Adrenal gland (tissue), 9 donors: ENCODE measurements at regions not wholly inside any gene's neighbourhood (a gene's known extent, or its start where the extent isn't known, plus 50 kb on each side); places are given as distances from the start of the nearest gene placed in this dataset.

Experiments used
- DNase-seq, 7 donors: peaks; one replicate each; pipeline ENCODE4 v3.0.0-alpha.2; 2019 to 2020
- H3K27ac ChIP-seq, 5 donors: fragments of 200-600 bp; sonication (generic) in 4 of 5; 1 replicate in 3 of 5; 2 replicates in 2 of 5; pipeline versions ENCODE4 v1.5.1 to v1.8.0; 2016 to 2020; ENCODE audit warnings: mild to moderate bottlenecking in 1 of 5
- H3K27me3 ChIP-seq: fragments of 200-600 bp; 2 replicates; pipeline ENCODE4 v1.8.0; 2021
- H3K36me3 ChIP-seq, 2 donors: fragments of 200-600 bp; replicated peaks in 1 of 2; 1 replicate in 1 of 2; 2 replicates in 1 of 2; pipeline versions ENCODE4 v1.5.1 to v1.8.0; 2018 to 2022
- H3K4me1 ChIP-seq, 2 donors: fragments of 200-600 bp; replicated peaks in 1 of 2; 1 replicate in 1 of 2; 2 replicates in 1 of 2; pipeline versions ENCODE4 v1.5.1 to v1.8.0; 2018 to 2021
- H3K4me3 ChIP-seq, 4 donors: fragments of 200-600 bp; sonication (generic) in 3 of 4; one replicate each; pipeline ENCODE4 v1.5.1; 2016 to 2018
- H3K9me3 ChIP-seq, 3 donors: fragments of 200-600 bp; sonication (generic) in 1 of 3; replicated peaks in 1 of 3; 1 replicate in 2 of 3; 2 replicates in 1 of 3; pipeline versions ENCODE4 v1.5.1 to v1.8.0; 2016 to 2021
- POLR2A ChIP-seq, 2 donors: fragments of 450-650 bp; IDR thresholded peaks; one replicate each; pipeline ENCODE4 v1.6.1; 2017; ENCODE audit warnings: antibody characterized with exemption in 2 of 2, mild to moderate bottlenecking in 2 of 2, moderate library complexity in 1 of 2
- WGBS, 4 donors: extraction: QIAGEN DNeasy Blood & Tissue Kit in 2 of 4; methylation state at CpG; one replicate each; pipeline versions ENCODE4 v1.1.5 to v1.1.7; 2013 to 2017; 5-methylcytosine and 5-hydroxymethylcytosine counted together
- intact Hi-C, 2 donors: fragments of 100-400 bp; cut with DNase I; formaldehyde crosslinking; loops; one replicate each; pipeline versions ENCODE4 v1.14.1 to v1.15.0; 2022 to 2023
- TF ChIP-seq, protein P1 (sequence below), 6 experiments: fragments of 450-650 bp in 4 of 6; fragments of 200-600 bp in 2 of 6; sonication (generic) in 1 of 6; IDR thresholded peaks; 1 replicate in 5 of 6; 2 replicates in 1 of 6; pipeline versions ENCODE4 v1.5.1 to v1.8.0; 2016 to 2021; ENCODE audit warnings: antibody characterized with exemption in 6 of 6, mild to moderate bottlenecking in 2 of 6, moderate library complexity in 1 of 6
- donor health status: healthy with polysubstance abuse.
- donor health status: Bipolar disorder and iron deficiency.
- donor health status: DM: yes; HTN: yes; CAD: no.
- donor health status: DM: no; HTN: no; CAD: no.
- donor health status: DM: no; HTN: no; CAD: no.

DNA sequence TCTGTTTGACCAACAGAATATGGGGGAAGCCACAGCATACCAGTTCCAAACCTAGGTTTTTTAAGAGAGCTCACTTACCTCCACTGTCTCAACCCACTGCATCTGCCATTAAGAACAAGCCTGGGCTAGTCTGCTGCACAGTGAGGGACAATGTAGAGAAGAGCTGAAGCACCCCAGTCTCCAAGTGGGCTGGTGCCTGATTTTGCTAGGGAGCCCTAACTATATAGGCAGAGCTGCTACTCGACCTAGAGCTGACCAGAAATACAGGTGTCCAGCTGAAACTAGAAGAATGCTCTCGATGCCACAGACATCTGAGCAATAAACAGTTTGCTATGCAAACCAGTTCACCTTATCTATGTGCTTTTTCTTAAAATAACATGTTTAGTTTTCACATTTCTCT is 106.9 kb upstream of the BET1 start:
- Histone ChIP-seq H3K27ac (no peak overlapping the region), H3K27me3 (no peaks in the 10 kb centered on the region), H3K36me3 (no peaks in the 10 kb centered on the region), H3K9me3 (no peaks in the 10 kb centered on the region), H3K4me3 (no peak overlapping the region), H3K4me1 (no peaks in the 10 kb centered on the region)
- intact Hi-C loops, result no loop called here
- TF ChIP-seq POLR2A (IDR thresholded peaks at IDR 0.05), result no peak
- TF ChIP-seq, protein P1, sequence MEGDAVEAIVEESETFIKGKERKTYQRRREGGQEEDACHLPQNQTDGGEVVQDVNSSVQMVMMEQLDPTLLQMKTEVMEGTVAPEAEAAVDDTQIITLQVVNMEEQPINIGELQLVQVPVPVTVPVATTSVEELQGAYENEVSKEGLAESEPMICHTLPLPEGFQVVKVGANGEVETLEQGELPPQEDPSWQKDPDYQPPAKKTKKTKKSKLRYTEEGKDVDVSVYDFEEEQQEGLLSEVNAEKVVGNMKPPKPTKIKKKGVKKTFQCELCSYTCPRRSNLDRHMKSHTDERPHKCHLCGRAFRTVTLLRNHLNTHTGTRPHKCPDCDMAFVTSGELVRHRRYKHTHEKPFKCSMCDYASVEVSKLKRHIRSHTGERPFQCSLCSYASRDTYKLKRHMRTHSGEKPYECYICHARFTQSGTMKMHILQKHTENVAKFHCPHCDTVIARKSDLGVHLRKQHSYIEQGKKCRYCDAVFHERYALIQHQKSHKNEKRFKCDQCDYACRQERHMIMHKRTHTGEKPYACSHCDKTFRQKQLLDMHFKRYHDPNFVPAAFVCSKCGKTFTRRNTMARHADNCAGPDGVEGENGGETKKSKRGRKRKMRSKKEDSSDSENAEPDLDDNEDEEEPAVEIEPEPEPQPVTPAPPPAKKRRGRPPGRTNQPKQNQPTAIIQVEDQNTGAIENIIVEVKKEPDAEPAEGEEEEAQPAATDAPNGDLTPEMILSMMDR (IDR thresholded peaks at IDR 0.05), result no peak
- no peak for DNase-seq
- 84 to 96% (median 92%) methylated on average over 2 of the region's 2 CpGs for WGBS, 4 donors

DNA sequence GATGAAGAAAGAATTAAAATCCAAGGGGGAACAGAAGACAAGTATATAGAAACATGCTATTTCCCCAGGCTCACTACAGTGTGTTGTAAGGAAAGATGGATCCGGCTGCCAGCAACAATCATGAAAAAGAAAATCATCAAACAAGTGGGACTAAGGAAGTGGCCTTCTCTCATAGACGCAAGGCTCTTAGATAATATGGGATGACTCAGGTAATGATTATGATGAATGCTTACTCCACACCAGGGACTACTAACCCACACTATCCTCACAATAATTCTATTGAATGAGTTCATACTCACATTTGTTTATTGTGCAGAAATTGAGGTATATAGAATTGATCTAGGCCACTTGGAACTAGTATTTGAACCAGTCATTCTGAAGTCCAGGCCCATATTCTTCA is 111.2 kb upstream of the BET1 start:
- H3K9me3 ChIP-seq, result no peaks in the 10 kb centered on the region
- intact Hi-C loops, result no loop called here
- no peak overlapping the region for H3K27ac ChIP-seq
- DNase-seq, result no peak
- H3K4me3 ChIP-seq, result no peak overlapping the region
- 49 to 62% (median 52%) methylated on average over 2 of the region's 2 CpGs for WGBS, 4 donors
- no peaks in the 10 kb centered on the region for H3K4me1 ChIP-seq
- no peak for TF ChIP-seq POLR2A (IDR thresholded peaks at IDR 0.05)
- TF ChIP-seq, protein P1 (IDR thresholded peaks at IDR 0.05), result no peak
- no peaks in the 10 kb centered on the region for H3K27me3 ChIP-seq
- H3K36me3 ChIP-seq, result no peaks in the 10 kb centered on the region

DNA sequence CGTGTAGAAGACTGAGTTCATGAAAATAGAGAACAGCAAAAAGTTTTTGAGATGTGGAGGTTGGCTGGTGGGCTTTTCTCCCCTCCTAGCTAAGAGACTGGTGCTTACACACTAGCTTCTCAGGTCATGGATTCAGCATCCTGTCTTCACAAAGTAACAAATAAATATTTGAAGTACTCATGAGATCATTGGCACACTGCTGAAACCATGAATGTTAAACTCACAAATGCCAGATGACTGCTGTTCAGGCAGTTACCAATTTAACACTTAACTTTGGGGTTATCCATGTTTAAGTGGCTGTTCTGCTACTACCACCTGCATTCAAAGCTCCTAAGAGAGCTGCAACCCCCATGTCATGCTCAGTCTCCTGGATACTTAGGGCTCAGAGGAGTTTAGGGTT is 119.0 kb upstream of the BET1 start:
- H3K36me3 ChIP-seq, result no peaks in the 10 kb centered on the region
- H3K4me1 ChIP-seq, result no peaks in the 10 kb centered on the region
- H3K27ac ChIP-seq, result no peak overlapping the region
- intact Hi-C loops, result no loop called here
- 68 to 87% (median 86%) methylated on average over 1 of the region's 1 CpG for WGBS, 4 donors
- no peak for DNase-seq
- no peak overlapping the region for H3K4me3 ChIP-seq
- TF ChIP-seq POLR2A (IDR thresholded peaks at IDR 0.05), result no peak
- TF ChIP-seq, protein P1 (IDR thresholded peaks at IDR 0.05), result no peak
- no peaks in the 10 kb centered on the region for H3K9me3 ChIP-seq
- H3K27me3 ChIP-seq, result no peaks in the 10 kb centered on the region

DNA sequence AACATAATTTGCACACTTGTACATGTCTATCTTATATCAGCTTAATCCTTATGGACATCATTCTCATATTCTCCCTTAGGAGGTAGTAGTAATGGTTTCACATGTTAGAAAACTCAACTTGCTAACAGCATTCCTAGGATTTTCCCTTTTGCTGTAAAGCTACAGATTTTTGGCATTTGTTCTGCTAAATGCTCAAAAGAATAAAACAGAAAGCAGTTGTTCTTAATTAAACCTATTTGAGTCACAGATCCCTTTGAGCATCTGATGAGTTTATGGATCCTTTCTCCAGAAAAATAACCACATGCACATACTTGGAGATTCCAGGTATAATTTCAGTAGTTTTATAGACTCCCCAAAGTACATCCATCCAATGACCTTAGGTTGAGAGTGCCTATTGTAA is 122.9 kb upstream of the BET1 start:
- peaks cover 10 to 18% of the 10 kb centered on the region in 2 donors for H3K4me1 ChIP-seq
- H3K9me3 ChIP-seq, result no peaks in the 10 kb centered on the region
- TF ChIP-seq POLR2A (IDR thresholded peaks at IDR 0.05), result no peak
- TF ChIP-seq, protein P1 (IDR thresholded peaks at IDR 0.05), result no peak
- H3K27me3 ChIP-seq, result no peaks in the 10 kb centered on the region
- no peak overlapping the region for H3K27ac ChIP-seq
- H3K4me3 ChIP-seq, result no peak overlapping the region
- H3K36me3 ChIP-seq, result no peaks in the 10 kb centered on the region
- no peak for DNase-seq
- intact Hi-C loops, result no loop called here
